ENCODE measurements at regions not wholly inside any gene's neighbourhood (a gene's known extent, or its start where the extent isn't known, plus 50 kb on each side); places are given as distances from the start of the nearest gene placed in this dataset.

DNA sequence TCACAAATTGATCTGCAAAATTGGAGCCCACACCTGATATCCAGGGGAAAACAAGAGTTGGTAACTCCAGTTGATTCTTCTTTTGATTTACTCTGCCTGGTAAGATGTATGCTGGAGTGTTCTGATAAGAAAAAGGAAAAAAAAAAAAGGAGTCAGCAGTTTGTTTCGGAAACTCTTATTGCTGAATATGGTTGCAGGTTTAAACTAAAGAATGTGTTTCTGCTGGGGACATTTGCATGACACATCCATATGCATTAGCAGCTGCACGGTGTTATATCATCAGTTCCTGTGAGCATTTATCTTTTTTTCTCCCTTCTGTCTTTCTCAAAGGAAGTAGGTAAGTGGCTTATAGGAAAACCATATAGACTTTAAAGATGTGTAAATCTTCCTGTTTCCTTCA, 418.5 kb upstream of the ESRRG start:
- TF ChIP-seq, protein P1, sequence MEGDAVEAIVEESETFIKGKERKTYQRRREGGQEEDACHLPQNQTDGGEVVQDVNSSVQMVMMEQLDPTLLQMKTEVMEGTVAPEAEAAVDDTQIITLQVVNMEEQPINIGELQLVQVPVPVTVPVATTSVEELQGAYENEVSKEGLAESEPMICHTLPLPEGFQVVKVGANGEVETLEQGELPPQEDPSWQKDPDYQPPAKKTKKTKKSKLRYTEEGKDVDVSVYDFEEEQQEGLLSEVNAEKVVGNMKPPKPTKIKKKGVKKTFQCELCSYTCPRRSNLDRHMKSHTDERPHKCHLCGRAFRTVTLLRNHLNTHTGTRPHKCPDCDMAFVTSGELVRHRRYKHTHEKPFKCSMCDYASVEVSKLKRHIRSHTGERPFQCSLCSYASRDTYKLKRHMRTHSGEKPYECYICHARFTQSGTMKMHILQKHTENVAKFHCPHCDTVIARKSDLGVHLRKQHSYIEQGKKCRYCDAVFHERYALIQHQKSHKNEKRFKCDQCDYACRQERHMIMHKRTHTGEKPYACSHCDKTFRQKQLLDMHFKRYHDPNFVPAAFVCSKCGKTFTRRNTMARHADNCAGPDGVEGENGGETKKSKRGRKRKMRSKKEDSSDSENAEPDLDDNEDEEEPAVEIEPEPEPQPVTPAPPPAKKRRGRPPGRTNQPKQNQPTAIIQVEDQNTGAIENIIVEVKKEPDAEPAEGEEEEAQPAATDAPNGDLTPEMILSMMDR (IDR thresholded peaks at IDR 0.05; ENCODE audit: low read depth, low read length, missing input control), result no peak
- TF ChIP-seq, protein P2, sequence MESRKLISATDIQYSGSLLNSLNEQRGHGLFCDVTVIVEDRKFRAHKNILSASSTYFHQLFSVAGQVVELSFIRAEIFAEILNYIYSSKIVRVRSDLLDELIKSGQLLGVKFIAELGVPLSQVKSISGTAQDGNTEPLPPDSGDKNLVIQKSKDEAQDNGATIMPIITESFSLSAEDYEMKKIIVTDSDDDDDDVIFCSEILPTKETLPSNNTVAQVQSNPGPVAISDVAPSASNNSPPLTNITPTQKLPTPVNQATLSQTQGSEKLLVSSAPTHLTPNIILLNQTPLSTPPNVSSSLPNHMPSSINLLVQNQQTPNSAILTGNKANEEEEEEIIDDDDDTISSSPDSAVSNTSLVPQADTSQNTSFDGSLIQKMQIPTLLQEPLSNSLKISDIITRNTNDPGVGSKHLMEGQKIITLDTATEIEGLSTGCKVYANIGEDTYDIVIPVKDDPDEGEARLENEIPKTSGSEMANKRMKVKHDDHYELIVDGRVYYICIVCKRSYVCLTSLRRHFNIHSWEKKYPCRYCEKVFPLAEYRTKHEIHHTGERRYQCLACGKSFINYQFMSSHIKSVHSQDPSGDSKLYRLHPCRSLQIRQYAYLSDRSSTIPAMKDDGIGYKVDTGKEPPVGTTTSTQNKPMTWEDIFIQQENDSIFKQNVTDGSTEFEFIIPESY (IDR thresholded peaks at IDR 0.05), result no peak
